CD4-positive, alpha-beta T cell treated with Interleukin-21 for 1 hour (primary cell): ENCODE measurements at regions not wholly inside any gene's neighbourhood (a gene's known extent, or its start where the extent isn't known, plus 50 kb on each side); places are given as distances from the start of the nearest gene placed in this dataset.

Experiments used
- DNase-seq: peaks from one replicate; pipeline ENCODE4 v3.0.0-alpha.2; 2020

GRCh38 chrX:97666890-97667289 lies 783.2 kb downstream of the RPA4 start:
- DNase-seq, result no peak

- no peak for DNase-seq
Observed at GRCh38 chrX:97668126-97668525, 784.4 kb downstream of the RPA4 start.

GRCh38 chrX:97672138-97672537 lies 788.4 kb downstream of the RPA4 start:
- no peak for DNase-seq

GRCh38 chrX:97672608-97673007 lies 788.9 kb downstream of the RPA4 start:
- no peak for DNase-seq

- no peak for DNase-seq
Observed at GRCh38 chrX:97673135-97673534, 789.4 kb downstream of the RPA4 start.

GRCh38 chrX:97682991-97683840 lies 799.5 kb downstream of the RPA4 start:
- no peak for DNase-seq

GRCh38 chrX:97685753-97686152 lies 802.0 kb downstream of the RPA4 start:
- DNase-seq, result peak; percentile 4

GRCh38 chrX:97691901-97692455 lies 808.3 kb downstream of the RPA4 start:
- DNase-seq, result no peak

- no peak for DNase-seq
Observed at GRCh38 chrX:97692575-97692974, 808.9 kb downstream of the RPA4 start.

GRCh38 chrX:97700547-97700946 lies 816.8 kb downstream of the RPA4 start:
- DNase-seq, result no peak

- no peak for DNase-seq
Observed at GRCh38 chrX:97704474-97704873, 820.8 kb downstream of the RPA4 start.

- no peak for DNase-seq
Observed at GRCh38 chrX:97704881-97705280, 821.2 kb downstream of the RPA4 start.

- no peak for DNase-seq
Observed at GRCh38 chrX:97705936-97706335, 822.2 kb downstream of the RPA4 start.

GRCh38 chrX:97714072-97714471 lies 830.4 kb downstream of the RPA4 start:
- no peak for DNase-seq

- DNase-seq, result no peak
Observed at GRCh38 chrX:97728215-97728614, 844.5 kb downstream of the RPA4 start.

GRCh38 chrX:97740044-97740443 lies 856.3 kb downstream of the RPA4 start:
- no peak for DNase-seq

- DNase-seq, result no peak
Observed at GRCh38 chrX:97740886-97741285, 857.2 kb downstream of the RPA4 start.

- DNase-seq, result no peak
Observed at GRCh38 chrX:97743014-97743413, 859.3 kb downstream of the RPA4 start.

GRCh38 chrX:97747346-97747745 lies 863.6 kb downstream of the RPA4 start:
- no peak for DNase-seq

GRCh38 chrX:97751016-97751415 lies 867.3 kb downstream of the RPA4 start:
- no peak for DNase-seq

GRCh38 chrX:97751735-97752134 lies 868.0 kb downstream of the RPA4 start:
- DNase-seq, result no peak

GRCh38 chrX:97756879-97757278 lies 873.2 kb downstream of the RPA4 start:
- no peak for DNase-seq

GRCh38 chrX:97763391-97763790 lies 879.7 kb downstream of the RPA4 start:
- DNase-seq, result no peak

- DNase-seq, result no peak
Observed at GRCh38 chrX:97763981-97764380, 880.3 kb downstream of the RPA4 start.
